ENCODE measurements at regions not wholly inside any gene's neighbourhood (a gene's known extent, or its start where the extent isn't known, plus 50 kb on each side); places are given as distances from the start of the nearest gene placed in this dataset.

DNA sequence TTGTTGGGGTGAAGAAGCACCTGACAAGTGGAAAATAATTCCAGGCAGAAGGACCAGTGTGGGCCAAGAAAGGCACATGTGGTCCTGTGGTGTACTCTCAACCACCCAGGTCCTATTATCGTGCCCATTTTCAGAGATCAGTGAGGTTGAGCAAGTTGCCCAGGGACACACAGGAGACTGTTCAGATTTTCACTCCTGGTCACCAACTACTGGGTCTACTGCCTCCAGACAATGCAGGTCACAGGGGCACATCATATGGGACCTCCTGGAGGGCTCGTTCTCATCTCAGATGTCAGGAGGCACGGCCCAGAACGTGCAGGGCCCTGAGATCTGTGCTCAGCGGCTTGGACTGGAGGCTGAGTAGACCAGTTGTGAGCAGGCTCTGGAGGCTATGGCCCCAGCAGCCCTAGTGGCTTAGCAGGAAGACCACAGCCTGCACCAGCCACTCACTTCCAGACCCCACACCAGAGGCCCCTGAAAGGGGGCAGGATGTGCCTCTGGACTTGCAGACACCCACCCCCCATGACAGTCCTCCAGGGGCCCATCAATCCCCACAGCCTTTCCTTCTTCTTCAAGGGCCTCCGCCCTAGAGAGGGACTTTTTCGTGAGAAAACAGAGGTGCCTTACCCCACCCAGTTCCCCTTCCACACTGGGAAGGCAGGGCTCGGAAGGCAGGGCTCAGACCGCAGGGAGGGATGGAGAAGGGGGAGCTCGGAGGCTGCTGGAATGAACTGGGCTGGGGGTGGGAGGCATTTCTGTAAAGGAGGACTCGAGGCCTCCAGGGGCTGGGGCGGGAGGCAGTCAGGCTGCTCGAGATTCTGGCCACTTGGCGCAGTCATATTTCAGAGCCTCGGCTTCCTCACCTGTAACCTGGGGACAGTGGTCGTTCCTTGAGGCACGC is 82.7 kb upstream of the NEURL1B start:
- TF ChIP-seq, protein P1, sequence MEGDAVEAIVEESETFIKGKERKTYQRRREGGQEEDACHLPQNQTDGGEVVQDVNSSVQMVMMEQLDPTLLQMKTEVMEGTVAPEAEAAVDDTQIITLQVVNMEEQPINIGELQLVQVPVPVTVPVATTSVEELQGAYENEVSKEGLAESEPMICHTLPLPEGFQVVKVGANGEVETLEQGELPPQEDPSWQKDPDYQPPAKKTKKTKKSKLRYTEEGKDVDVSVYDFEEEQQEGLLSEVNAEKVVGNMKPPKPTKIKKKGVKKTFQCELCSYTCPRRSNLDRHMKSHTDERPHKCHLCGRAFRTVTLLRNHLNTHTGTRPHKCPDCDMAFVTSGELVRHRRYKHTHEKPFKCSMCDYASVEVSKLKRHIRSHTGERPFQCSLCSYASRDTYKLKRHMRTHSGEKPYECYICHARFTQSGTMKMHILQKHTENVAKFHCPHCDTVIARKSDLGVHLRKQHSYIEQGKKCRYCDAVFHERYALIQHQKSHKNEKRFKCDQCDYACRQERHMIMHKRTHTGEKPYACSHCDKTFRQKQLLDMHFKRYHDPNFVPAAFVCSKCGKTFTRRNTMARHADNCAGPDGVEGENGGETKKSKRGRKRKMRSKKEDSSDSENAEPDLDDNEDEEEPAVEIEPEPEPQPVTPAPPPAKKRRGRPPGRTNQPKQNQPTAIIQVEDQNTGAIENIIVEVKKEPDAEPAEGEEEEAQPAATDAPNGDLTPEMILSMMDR (IDR thresholded peaks at IDR 0.05; ENCODE audit: low read depth, low read length, missing control alignments), result no peak
- no peak overlapping the region for H3K4me3 ChIP-seq (replicated peaks; ENCODE audit: low read depth, low read length)
- no peak for DNase-seq (ENCODE audit: extremely low read depth, low read depth)

DNA sequence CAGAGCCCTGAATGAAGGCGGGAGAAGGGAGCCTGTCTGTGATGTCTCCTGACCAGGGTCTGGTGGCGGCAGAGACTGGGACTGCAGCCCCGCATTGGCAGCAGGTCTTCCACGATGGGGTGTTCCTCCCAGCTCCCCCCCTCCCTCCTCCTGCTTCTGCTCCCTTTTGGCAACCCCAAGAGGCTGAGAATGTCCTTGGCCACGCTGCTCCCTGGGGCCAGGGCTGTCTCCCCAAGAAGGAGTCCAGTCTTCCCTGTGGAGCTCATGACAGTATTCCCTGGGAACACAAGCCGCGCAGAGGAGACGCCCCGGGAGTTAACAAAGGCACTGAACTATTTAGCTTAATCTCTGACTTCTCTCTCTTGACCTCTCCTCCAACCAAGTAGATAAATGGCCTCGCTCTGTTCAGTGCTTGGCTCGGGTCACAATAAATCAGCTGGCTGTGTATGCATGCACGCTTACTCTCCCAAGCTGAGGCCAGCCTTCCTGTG is 84.0 kb upstream of the NEURL1B start:
- TF ChIP-seq, protein P1 (IDR thresholded peaks at IDR 0.05; ENCODE audit: low read depth, low read length, missing control alignments), result no peak
- no peak overlapping the region for H3K4me3 ChIP-seq (replicated peaks; ENCODE audit: low read depth, low read length)
- DNase-seq (ENCODE audit: extremely low read depth, low read depth), result no peak

DNA sequence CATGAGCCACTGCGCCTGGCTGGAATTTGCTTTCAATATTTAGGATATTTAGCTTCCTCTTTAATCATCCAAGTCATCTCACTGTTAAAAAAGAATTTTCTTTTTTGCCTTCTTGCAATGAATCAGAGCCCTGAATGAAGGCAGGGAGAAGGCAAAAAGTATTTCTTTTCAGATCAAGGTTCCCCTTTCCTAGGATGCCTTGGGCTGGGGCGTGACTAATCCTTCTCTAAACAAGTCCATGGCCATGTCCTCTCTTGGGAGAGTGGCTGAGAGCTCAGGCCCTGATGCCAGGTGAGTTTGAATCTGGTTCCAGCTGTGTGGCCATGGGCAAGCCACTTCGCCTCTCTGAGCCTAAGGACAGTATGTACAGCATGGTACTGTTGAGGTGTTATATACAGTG is 84.8 kb upstream of the NEURL1B start:
- DNase-seq (ENCODE audit: extremely low read depth, low read depth), result no peak
- TF ChIP-seq, protein P1 (IDR thresholded peaks at IDR 0.05; ENCODE audit: low read depth, low read length, missing control alignments), result no peak
- H3K4me3 ChIP-seq (replicated peaks; ENCODE audit: low read depth, low read length), result no peak overlapping the region

DNA sequence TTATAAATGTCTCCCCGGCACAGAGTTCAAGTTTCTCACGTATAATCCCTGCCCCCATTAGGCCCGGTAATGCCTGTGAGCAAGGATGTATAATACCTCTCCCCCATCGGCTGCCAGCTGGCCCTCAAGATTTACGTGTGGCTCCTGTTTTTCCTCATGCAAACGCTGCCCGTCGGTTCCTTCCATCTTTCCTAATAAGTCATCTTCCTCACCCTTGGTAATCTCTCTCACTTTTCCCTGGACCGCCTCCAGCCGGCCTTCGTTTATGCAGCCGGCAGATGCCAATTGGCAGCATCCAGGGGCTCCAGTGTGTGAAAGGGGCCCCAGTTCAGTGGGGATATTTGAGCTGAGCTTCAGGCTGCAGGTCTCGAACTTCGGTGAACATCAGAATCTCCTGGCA is 86.5 kb upstream of the NEURL1B start:
- TF ChIP-seq, protein P1 (IDR thresholded peaks at IDR 0.05; ENCODE audit: low read depth, low read length, missing control alignments), result no peak
- no peak for DNase-seq (ENCODE audit: extremely low read depth, low read depth)
- H3K4me3 ChIP-seq (replicated peaks; ENCODE audit: low read depth, low read length), result no peak overlapping the region

DNA sequence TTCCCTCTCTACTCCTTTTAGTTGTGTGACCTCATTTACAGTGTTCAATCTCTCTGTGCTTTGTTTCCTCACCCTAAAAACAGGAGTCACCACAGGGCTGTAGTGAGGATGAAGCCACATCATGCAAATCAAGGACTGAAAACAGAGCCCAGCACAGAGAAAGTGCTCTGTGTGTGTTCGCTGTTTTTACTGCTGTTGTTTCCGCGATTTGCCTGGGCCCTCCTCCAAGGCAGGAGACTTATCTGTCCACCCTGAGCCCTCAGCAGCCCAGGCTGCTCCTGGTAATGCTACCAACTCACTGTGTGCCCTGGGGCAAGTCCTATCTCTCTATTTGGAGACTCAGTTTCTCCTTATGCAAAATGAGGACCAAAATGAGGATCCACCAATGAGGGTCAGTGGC is 87.2 kb upstream of the NEURL1B start:
- TF ChIP-seq, protein P1 (IDR thresholded peaks at IDR 0.05; ENCODE audit: low read depth, low read length, missing control alignments), result no peak
- DNase-seq (ENCODE audit: extremely low read depth, low read depth), result no peak
- H3K4me3 ChIP-seq (replicated peaks; ENCODE audit: low read depth, low read length), result no peak overlapping the region

DNA sequence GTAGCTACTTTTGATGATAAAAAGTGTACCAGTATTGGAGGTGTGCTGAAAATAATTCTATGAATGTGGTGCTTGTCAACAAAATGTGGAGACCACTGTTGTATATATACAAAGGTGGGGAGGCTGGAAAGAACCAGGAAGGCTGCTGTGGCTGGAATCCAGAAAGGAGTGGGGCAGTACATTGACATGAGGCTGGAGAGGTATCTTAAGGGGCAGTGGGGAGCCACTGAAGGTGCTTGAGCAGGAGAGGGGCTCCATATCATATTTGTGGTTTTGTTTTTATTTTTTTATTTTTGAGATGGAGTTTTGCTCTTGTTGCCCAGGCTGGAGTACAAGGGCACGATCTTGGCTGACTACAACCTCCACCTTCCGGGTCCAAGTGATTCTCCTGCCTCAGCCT is 87.9 kb upstream of the NEURL1B start:
- TF ChIP-seq, protein P1 (IDR thresholded peaks at IDR 0.05; ENCODE audit: low read depth, low read length, missing control alignments), result no peak
- no peak overlapping the region for H3K4me3 ChIP-seq (replicated peaks; ENCODE audit: low read depth, low read length)

More for the DNA sequence above, 87.9 kb upstream of the NEURL1B start:
- DNase-seq (ENCODE audit: extremely low read depth, low read depth), result no peak

All from HFF-Myc (cell line).